ENCODE measurements at regions not wholly inside any gene's neighbourhood (a gene's known extent, or its start where the extent isn't known, plus 50 kb on each side); places are given as distances from the start of the nearest gene placed in this dataset.
A peak's percentile ranks its signal among the peaks of the same experiment; 100 is the strongest.

DNA sequence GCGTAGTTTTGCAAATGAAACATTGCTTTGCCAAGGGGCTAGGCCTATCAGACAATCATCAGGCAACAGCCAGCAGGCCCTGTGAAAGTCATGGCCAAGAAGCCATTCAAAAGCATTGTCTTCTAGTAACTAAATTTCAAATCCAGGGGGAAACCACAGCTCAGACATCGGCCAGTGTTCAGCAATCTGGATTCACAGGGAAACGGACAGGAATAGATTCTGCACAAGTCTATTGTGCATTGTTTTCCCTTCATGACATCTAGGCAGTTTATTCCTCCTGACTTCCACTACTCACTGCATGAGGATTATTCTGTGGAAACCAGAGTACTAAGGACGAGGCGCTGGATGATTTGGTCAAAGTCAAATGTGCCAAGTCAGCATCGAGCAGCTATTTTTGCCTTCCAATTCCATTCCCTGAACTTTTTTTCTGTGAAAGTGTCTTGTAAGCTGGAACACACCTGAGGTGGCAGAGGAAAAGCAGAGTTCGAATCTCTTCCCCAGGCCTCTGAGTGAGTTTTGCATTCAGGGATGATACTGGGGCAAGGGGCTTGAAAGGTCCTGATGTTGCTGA, 75.4 kb downstream of the VCPKMT start:
- no peak for DNase-seq

DNA sequence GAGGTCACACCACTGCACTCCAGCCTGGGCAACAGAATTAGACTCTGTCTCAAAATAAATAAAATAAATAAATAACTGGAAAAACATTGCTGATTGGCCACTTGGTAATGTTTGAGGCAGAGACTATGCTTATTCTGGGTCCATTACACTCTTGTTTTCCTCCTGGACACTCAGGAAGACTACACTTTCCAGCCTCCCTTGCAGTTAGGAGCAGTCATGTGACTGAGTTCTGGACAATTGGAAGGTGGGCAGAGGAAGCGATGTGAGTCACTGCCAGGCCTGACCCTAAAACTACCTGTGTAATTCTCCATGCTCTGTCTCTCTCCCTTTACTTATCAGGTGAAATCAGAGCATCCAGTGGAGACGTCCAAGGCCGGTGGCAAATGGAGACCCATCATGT, 74.4 kb downstream of the VCPKMT start:
- no peak for DNase-seq

DNA sequence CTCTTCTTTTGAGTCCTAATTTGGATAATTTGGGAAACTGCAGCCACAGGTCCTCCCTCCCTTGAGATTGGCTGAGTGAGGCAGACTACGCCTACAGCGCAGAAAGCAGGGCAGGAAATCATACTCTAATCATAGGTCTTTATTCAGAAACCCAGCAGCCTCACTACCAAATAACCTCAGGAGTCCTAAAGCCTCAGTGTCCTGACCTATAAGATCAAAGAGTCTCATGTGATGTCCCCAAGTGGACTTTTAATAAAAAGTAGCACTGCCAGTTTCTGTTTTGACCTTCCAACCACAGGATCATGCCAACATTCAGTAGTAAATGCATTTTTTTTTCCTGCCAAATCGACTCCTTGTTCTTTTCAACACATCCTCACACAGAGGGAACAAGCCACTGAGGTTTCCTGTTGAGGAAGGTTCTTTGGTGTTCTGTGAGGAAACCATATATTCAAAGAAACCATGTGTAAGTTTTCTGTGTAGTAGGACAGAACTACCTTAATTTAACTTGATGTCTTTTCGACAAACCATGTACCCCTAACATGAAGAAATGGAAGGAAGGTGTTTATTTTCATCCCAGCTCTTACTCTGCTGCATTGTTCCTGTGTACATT, 72.2 kb downstream of the VCPKMT start:
- peak; percentile 40 for DNase-seq

DNA sequence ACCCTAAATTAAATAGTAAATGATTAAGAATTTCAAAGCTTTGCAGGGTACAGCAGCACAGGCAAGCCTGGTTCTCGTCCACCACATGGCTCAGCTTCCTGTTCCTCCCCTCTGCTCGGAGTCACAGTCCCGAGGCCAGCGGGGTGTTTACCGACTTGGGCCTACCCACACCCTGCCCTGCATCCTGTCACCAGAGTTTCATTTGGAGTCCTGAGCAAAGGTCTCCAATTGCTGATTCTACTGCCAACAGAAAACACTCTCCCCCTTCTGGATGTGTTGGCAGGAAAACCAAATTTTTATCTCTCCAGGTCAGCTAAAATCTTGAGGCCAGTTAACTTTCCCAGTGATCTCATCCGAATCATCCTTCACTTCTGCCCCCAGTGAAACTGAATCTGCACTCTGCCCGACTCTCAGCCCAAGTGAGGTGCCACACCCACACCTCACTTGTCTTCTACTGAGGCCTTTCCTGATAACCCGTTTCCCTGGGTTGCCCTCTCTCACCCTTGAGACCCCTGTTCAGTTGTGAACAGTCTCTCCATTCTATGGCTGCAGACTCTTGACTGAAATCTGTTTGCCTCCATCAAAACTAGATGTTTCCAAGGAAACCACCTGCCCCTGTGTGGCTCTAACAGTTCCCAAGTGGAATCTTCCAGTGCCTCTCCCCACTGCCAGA, 71.2 kb downstream of the VCPKMT start:
- peak; percentile 74 for DNase-seq

GRCh38 chr14:50045837-50046236, 70.5 kb downstream of the VCPKMT start:
- DNase-seq: no peak

DNA sequence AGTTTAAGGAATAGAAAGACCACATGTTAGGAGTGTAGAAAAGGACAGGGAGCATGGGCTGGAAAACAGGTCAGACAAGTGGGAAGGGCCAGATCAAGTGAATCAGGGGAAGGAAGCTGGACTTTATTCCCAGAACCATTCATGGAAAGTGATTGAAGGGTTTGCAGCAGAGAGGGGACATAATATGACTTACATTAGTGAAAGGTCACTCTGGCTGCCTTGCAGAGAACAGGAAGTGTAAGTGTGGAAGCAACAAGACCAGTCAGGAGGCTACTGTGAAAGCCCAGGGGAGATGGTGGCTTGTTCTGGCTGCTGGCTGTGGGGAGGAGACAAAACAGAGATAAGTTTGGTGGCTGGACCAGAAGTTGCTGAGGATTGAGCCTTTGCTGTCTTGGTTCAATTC, 69.1 kb downstream of the VCPKMT start:
- no peak for DNase-seq

DNA sequence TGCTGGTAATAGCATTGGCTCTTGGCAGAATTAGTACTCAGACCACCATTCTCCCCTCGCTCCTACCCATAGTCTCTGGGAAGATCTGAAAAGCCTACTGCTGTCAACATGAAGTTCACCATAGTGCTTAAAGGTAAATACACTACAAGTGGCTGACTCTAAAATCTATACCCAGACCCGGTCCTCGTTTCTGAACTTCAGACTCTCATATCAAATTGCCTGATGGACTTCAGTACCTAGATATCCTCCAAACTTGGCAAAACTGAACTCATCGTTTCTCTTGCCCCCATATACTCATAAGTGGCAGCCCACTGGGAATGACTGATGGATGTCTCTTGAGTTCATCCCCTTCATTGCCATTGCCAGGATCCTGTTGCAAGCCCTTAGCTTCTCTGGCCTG, 67.3 kb downstream of the VCPKMT start:
- no peak for DNase-seq

DNA sequence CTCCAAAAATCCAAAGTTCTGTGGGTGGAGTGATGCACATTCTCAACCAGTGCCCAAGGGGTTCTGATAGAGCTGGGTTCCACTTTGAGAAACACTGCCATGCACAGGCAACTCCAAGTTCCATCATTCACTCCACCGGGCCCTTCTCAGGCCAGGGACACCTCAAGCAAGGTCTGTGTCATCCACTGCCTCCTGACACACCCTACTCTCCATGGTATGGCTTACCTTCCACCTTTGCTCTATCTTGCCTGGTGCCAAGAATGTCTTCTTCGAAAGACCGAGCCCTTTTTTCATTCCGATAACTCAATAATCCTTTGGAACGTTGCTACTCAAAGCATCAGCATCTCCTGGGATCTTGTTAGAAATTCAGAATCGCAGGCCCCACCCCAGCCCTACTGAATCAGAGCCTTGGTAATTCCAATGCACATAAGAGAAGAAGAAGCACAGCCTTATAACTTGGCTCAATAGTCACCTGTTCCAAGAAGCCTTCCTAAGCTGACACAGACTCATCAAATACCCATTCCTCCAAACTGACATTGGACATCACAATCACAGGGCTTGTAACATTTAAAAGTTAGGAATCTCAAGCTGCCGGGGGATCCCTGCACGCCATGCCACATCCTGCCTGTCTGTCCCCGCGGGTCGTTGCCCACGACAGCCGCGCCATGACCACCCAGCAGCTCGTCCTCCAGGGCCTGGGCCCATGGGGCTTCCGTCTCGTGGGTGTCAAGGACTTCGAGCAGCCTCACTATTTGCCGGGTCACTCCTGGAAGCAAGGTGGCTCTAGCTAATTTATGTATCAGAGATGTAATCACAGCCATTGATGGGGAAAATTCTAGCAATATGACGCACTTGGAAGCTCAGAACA, 66.4 kb downstream of the VCPKMT start:
- DNase-seq: no peak

DNA sequence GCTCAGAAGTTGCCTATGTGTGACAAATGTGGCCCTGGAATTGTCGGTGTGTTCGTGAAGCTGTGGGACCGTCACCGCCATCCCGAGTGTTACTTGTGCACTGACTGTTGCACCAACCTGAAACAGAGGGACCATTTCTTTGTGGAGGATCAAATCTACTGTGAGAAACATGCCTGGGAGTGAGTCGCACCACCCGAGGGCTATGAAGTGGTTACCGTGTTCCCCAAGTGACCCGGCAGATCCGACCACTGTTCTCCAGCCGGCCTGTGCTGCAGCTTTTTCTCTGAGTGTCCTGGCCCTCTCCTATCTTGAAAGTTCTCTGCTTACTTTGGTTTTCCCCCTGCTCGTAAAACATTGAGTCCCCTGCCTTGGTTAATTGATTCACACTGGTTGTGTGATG, 65.3 kb downstream of the VCPKMT start:
- no peak for DNase-seq

DNA sequence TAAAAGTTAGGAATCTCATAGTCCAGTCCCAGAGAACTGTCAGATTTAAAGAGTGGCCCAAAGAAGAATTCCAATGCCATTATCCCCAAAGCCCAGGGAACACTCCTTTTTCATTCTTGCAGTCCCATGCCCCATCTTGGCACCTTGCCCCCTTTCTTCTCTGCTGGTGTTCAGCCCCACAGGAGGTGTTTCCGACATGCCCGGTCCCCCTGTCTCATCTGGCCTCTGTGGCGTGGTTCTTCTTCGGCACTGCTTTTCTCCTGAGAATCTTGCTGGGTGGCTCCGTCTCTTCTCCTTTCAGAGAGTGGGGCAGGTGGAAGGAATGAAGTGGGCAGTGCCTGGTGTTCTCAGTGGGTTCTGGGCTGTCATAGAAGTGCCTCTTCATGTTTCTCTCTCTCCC, 64.7 kb downstream of the VCPKMT start:
- DNase-seq: no peak

DNA sequence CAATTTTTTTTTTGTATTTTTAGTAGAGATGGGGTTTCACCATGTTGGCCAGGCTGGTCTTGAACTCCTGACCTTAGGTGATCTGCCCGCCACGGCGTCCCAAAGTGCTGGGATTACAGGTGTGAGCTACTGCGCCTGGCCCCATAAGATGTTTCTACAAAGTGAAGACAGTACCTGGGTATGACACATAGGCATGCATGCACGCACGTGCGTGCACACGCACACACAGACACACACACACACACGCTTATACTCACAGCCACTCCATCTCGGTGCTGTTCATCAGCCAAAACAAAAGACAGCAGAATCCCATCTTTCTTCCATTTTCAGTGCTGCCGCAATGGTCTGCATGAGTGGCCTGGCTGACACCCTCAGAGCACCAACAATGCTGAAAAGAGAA, 63.9 kb downstream of the VCPKMT start:
- DNase-seq: no peak

DNA sequence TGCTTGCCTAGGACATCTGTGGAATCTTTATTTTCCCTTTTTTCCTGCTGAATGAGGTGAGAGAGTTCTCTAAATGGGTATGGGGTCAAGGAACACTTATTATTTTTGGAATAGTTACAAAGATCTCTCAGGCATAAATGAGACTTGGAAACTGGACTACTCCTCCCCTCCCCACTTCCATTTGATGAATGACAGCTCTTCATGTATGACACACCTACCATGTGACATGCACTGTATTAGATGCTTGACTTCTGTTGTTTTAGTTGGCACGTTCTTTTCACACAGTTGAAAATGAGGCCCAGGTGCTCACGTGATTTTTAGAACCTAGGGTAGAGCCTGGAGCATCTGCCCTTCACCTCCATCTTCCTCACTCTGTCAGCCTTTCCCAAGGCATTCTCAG, 62.4 kb downstream of the VCPKMT start:
- no peak for DNase-seq

DNA sequence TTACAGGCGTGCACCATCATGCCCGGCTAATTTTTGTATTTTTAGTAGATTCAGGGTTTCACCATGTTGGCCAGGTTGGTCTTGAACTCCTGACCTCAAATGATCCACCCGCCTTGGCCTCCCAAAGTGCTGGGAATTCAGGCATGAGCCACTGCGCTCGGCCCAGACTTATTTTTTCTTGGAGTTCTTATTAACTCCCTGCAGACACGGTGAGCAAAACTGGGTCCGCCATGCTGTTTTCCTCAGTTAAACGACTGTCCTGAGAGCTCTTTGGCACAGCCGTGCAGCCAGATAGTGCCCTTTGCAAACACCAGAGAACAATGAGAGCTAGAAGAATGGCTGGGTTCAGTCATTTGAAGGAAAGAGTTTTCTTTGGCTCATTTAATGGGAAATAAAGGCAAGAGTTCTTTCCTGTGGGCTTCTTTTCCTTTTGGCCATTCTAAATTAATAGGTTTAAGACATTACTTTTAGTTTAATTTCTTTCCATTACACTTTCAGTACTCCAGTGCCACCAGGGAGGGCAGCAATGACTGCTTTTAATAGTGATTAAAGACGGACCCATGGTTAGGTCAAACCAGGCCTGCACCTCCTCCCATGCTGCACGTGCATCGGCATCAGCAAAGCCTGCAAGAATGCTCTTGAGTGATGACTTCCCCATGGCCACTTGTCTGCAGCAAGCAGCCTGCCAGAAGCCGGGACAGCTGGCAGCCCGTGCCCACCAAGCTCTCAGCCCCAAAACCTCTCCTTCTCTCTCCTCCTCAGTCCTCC, 60.7 kb downstream of the VCPKMT start:
- DNase-seq: no peak

- DNase-seq: no peak
Observed at GRCh38 chr14:50056435-50056834, 59.9 kb downstream of the VCPKMT start.

DNA sequence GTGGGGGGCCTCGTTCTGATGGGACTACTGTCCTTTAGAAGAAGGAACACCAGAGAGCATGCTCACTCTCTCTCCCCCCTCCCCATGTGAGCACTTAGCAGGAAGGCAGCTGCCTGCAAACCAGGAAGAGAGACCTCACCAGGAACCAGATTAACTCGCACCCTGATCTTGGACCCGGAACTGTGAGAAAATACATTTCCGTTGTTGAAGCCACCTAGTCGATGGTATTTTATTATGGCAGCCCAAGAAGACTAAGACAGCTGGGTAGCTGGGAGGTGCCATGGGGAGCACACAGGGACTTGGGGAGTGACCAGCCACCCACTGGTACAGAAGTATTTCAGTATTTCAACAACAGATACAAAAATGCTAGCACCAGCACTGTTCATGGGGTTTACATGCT, 59.0 kb downstream of the VCPKMT start:
- DNase-seq: no peak

- DNase-seq: no peak
Observed at GRCh38 chr14:50058113-50058512, 58.3 kb downstream of the VCPKMT start.

Data from CD4-positive, alpha-beta T cell treated with Interleukin-12 subunit alpha and Interleukin-12 subunit beta, for 1 hour (primary cell).